HUES64 (cell line): ENCODE measurements at regions not wholly inside any gene's neighbourhood (a gene's known extent, or its start where the extent isn't known, plus 50 kb on each side); places are given as distances from the start of the nearest gene placed in this dataset.
"Not testable (repeated sequence)": the region's sequence is repeated elsewhere in the genome, so short reads cannot be mapped to it uniquely, and the experiment has no call there.

ENCODE experiments used
- H3K27ac ChIP-seq: 2 replicates; pipeline ENCODE4 v1.7.0; 2013; ENCODE audit warnings: low read depth, low read length, inconsistent platforms
- H3K27me3 ChIP-seq: 2 replicates; pipeline ENCODE4 v1.6.1; 2013; ENCODE audit warnings: mild to moderate bottlenecking, low read length; ENCODE audit not compliant: insufficient read depth
- H3K36me3 ChIP-seq: 2 replicates; pipeline ENCODE4 v1.6.1; 2013; ENCODE audit warnings: mild to moderate bottlenecking, low read length; ENCODE audit not compliant: insufficient read depth
- H3K4me1 ChIP-seq: 2 replicates; pipeline ENCODE4 v1.6.1; 2013; ENCODE audit warnings: mild to moderate bottlenecking, low read length, moderate library complexity; ENCODE audit not compliant: insufficient read depth
- H3K4me3 ChIP-seq: 2 replicates; pipeline ENCODE4 v1.5.1; 2013; ENCODE audit warnings: mild to moderate bottlenecking, low read length, moderate library complexity
- H3K9ac ChIP-seq: 2 replicates; pipeline ENCODE4 v1.6.1; 2013; ENCODE audit warnings: mild to moderate bottlenecking, low read depth, low read length
- H3K9me3 ChIP-seq: 2 replicates; pipeline ENCODE4 v1.6.1; 2013; ENCODE audit warnings: low read depth, low read length; ENCODE audit not compliant: insufficient read depth
- WGBS: fragments of 150-250, 120-280 bp; methylation state at CpG from one replicate; pipeline ENCODE4 v1.1.7; 2013; ENCODE audit warnings: missing lambda C conversion rate; 5-methylcytosine and 5-hydroxymethylcytosine counted together

DNA sequence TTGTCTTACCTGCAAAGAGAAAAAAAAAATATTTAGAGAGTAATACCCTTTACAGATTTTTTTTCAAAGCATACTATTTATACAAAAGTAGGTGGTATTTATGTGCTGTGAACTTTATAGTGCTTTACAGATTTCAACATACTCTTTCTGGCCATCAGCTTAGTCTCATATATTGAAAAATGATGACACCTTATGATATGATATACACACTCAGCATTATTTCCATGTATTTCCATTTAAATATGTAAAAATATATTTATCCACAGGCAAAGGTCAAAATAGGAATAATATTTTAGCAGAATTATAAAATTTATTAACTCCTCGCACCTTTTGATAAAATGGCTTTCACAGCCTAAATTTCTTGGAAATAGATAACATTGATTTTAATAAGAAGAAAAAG, 815.8 kb upstream of the EPHA5 start:
- Histone ChIP-seq H3K36me3 (no peaks in the 10 kb centered on the region), H3K4me3 (no peak overlapping the region), H3K27ac (no peak overlapping the region), H3K9me3 (no peaks in the 10 kb centered on the region), H3K9ac (no peak overlapping the region), H3K27me3 (no peaks in the 10 kb centered on the region), H3K4me1 (peaks cover 9% of the 10 kb centered on the region; the same call in 1 of the 2 replicates)
- no CpG with 5 or more reads among the region's 1 CpG for WGBS

DNA sequence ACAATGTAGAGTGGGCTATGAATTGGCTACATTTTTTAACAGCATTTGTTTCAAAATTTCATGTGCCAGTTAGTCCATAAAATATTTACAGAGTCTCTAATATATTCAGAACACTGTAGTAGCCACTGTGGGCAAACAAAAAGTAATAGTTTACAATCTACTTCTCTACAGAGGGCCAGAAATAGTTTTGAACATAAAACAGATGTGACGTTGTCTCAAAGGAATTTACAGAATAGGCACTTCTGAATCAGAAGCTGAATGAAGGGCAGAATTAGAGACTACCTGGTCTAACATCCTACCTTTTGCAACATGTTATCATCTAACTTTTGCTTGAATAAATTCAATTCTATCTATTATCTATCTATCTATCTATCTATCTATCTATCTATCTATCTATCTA, 811.9 kb upstream of the EPHA5 start:
- 100% methylated on average over 1 of the region's 1 CpG for WGBS

DNA sequence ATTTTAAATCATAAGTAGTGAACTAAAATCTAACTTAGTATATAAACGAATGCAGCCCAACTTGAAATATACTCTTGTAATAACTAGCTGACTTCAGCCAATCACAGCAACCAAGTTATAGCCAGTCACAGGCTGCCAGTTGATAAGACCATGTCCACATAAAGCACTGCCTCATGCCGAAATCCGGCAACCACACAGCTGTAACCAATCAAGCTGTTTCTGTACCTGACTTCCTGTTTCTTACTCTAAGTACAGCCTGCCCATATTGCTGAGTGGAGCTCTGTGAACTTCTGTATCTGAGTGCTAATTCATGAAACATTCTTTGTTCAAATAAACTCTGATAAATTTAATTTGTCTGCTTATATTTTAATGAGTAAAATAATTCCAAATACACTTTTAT, 805.3 kb upstream of the EPHA5 start:
- H3K27ac ChIP-seq = no peak overlapping the region
- 88% methylated on average over 3 of the region's 3 CpGs for WGBS
- no peaks in the 10 kb centered on the region for H3K4me1 ChIP-seq
- no peak overlapping the region for H3K4me3 ChIP-seq
- H3K27me3 ChIP-seq = no peaks in the 10 kb centered on the region
- H3K36me3 ChIP-seq = no peaks in the 10 kb centered on the region
- H3K9ac ChIP-seq = no peak overlapping the region
- no peaks in the 10 kb centered on the region for H3K9me3 ChIP-seq

More for the DNA sequence above, 811.9 kb upstream of the EPHA5 start:
- H3K36me3 ChIP-seq = no peaks in the 10 kb centered on the region
- no peak overlapping the region for H3K9ac ChIP-seq
- no peaks in the 10 kb centered on the region for H3K9me3 ChIP-seq
- no peaks in the 10 kb centered on the region for H3K4me1 ChIP-seq
- no peaks in the 10 kb centered on the region for H3K27me3 ChIP-seq
- H3K4me3 ChIP-seq = no peak overlapping the region
- no peak overlapping the region for H3K27ac ChIP-seq

DNA sequence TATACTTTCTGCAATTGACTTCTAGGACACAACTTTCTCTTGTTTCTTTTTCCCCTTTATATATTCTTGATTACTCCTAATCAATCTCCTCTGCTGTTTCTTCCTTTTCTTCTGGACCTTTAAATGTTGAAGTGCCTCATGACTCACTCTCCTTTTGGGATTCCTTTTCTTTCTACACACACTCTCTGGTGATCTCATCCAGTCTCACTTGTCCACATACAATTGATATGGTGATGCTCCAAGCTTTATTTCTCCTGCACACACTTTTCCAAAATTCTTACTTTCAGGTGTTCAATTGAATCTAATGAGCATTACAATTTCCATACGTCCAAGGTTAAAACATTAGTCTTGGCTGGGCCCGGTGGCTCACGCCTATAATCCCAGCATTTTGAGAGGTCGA, 794.8 kb upstream of the EPHA5 start:
- H3K9ac ChIP-seq = no peak overlapping the region
- H3K4me1 ChIP-seq = no peaks in the 10 kb centered on the region
- 96% methylated on average over 4 of the region's 4 CpGs for WGBS
- no peak overlapping the region for H3K4me3 ChIP-seq
- no peak overlapping the region for H3K27ac ChIP-seq
- H3K36me3 ChIP-seq = no peaks in the 10 kb centered on the region
- peaks cover 8% of the 10 kb centered on the region; the same call in 1 of the 2 replicates for H3K9me3 ChIP-seq
- H3K27me3 ChIP-seq = no peaks in the 10 kb centered on the region

DNA sequence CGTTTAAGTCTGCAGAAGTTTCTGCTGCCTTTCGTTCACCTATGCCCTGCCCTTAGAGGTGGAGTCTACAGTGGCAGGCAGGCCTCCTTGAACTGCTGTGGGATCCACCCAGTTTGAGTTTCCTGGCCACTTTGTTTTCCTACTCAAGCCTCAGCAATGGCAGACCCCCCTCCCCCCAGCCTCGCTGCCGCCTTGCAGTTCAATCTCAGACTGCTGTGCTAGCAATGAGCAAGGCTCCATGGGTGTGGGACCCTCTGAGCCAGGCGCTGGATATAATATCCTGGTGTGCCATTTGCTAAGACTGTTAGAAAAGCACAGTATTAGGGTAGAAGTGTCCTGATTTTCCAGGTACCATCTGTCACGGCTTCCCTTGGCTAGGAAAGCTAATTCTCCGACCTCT, 792.6 kb upstream of the EPHA5 start:
- 79% methylated on average over 7 of the region's 7 CpGs for WGBS
- not testable (repeated sequence) for H3K9ac ChIP-seq, H3K4me3 ChIP-seq, H3K9me3 ChIP-seq, H3K36me3 ChIP-seq, H3K4me1 ChIP-seq, H3K27me3 ChIP-seq, H3K27ac ChIP-seq

DNA sequence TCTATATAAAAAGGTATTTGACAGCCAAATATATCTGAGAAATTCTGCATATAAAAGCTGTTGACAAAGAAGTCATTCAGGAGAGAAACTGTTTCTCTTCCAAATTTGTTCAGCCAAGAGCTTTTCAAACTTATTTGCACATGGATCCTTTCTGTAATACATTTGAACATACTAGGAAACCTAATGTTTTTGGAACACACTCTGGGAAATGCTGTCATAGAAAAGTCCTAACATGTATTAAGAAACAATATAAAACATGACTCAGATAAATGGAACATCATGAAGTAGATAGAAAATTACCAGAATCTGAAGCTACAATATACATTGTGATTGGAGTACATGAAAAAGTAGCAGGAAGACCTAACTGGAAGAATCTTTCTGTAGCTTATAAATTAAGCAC, 781.5 kb upstream of the EPHA5 start:
- no peaks in the 10 kb centered on the region for H3K27me3 ChIP-seq
- no peaks in the 10 kb centered on the region for H3K4me1 ChIP-seq
- H3K36me3 ChIP-seq = no peaks in the 10 kb centered on the region
- no peak overlapping the region for H3K4me3 ChIP-seq
- H3K9me3 ChIP-seq = no peaks in the 10 kb centered on the region
- no peak overlapping the region for H3K27ac ChIP-seq
- H3K9ac ChIP-seq = no peak overlapping the region

DNA sequence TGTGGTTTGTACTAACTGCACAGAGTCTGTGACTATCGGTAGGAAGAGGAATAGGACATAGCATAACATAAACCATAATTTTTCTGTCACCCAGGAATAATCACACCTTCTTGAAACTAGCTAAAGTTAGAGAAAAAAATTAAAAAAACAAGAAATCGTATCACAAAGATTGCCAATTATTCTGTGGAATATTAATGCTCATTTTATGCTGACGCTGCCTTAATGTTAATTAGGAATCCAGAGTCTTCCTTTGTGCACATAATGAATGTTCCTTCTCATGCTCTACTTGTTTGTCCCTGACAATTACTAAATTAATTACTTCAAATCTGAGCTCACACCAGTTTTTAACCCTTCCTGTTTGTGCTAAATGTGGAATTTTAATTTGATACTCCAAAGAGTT, 772.7 kb upstream of the EPHA5 start:
- Histone ChIP-seq H3K27ac (no peak overlapping the region), H3K9ac (no peak overlapping the region), H3K4me3 (no peak overlapping the region), H3K9me3 (no peaks in the 10 kb centered on the region), H3K27me3 (no peaks in the 10 kb centered on the region), H3K36me3 (no peaks in the 10 kb centered on the region), H3K4me1 (peaks cover 6% of the 10 kb centered on the region; the same call in 1 of the 2 replicates)
- WGBS = 100% methylated on average over 3 of the region's 3 CpGs

DNA sequence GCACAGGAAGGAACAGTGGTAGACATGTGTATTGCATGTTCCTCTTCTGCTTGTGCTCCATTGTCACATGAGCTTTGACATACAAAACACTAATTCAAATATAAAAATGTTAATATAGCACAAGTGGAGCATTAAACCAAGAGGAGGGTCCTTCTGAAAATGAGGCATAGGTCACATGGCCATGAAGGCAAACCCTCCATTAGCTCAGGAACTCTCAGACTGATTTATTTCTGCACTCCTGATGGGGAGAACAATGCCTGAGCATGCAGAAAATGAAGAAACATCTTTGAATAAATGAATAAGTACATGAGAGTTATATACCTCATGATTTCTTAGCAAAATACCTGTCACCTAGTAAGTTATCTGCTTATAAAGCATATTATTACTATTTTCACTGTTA, 769.2 kb upstream of the EPHA5 start:
- Histone ChIP-seq H3K4me3 (no peak overlapping the region), H3K9me3 (no peaks in the 10 kb centered on the region), H3K9ac (no peak overlapping the region), H3K4me1 (peaks cover 6% of the 10 kb centered on the region; the same call in 1 of the 2 replicates), H3K36me3 (no peaks in the 10 kb centered on the region), H3K27ac (no peak overlapping the region), H3K27me3 (no peaks in the 10 kb centered on the region)

DNA sequence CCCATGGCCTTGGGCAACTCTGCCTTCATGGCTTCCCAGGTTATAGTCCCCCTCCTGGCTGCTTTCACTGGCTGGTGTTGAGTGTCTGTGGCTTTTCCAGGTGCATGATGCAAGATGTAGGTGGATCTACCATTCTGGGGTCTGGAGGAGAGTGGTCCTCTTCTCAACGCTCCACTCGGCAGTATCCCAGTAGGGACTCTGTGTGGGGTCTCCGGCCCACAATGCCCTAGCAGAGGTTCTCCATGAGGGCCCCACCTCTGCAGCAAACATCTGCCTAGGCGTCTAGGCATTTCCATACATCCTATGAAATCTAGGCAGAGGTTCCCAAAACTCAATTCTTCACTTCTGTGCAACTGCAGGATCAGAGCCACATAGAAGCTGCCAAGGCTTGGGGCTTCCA, 763.4 kb upstream of the EPHA5 start:
- no peak overlapping the region for H3K27ac ChIP-seq
- WGBS = 98% methylated on average over 4 of the region's 4 CpGs
- no peak overlapping the region for H3K4me3 ChIP-seq
- H3K9me3 ChIP-seq = no peaks in the 10 kb centered on the region
- peaks cover 7% of the 10 kb centered on the region; the same call in 1 of the 2 replicates for H3K4me1 ChIP-seq
- no peaks in the 10 kb centered on the region for H3K27me3 ChIP-seq
- no peak overlapping the region for H3K9ac ChIP-seq
- no peaks in the 10 kb centered on the region for H3K36me3 ChIP-seq

DNA sequence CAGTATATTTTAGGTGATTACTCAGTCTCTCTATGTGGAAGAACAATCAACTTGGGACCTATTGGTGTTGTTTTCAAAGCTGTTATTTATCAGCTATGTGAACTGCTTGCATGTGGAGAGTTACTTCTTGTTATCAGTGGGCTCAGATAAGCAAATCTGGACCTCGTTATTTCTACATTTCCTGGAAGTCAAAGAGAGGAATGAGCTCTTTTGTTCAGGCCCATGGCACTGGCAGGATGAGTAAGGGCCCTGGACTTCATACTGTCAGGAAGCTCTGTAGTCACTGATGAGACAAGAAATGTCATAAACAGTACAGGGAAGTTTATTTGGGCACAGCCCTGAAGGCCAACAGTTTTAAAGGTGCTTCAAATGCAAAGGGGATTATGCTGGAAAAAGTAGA, 760.6 kb upstream of the EPHA5 start:
- H3K4me3 ChIP-seq = no peak overlapping the region
- no peaks in the 10 kb centered on the region for H3K9me3 ChIP-seq
- no peaks in the 10 kb centered on the region for H3K27me3 ChIP-seq
- H3K36me3 ChIP-seq = no peaks in the 10 kb centered on the region
- no peak overlapping the region for H3K27ac ChIP-seq
- peaks cover 7% of the 10 kb centered on the region; the same call in 1 of the 2 replicates for H3K4me1 ChIP-seq
- WGBS = 66% methylated on average over 1 of the region's 1 CpG
- H3K9ac ChIP-seq = no peak overlapping the region

DNA sequence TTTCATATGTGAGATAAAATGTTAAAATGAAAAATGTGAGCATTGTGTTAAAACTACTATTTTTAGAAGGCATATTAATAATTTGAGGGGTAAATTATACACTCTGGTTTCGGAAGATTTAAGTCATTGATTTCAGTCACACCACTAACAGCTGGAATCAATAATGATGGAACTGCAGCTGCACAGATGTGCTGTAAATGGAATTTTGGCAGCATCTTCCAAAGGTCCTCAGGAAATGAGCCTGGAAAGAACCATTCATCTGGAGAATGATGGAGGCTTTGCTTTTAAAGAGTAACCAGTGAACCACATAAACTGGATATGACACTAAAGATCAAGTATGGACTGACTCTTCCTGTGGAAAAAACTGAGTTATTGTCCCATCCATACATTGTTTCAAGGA, 759.0 kb upstream of the EPHA5 start:
- Histone ChIP-seq H3K36me3 (no peaks in the 10 kb centered on the region), H3K9me3 (no peaks in the 10 kb centered on the region), H3K9ac (no peak overlapping the region), H3K4me3 (no peak overlapping the region), H3K4me1 (peaks cover 7% of the 10 kb centered on the region; the same call in 1 of the 2 replicates), H3K27me3 (no peaks in the 10 kb centered on the region), H3K27ac (no peak overlapping the region)
- WGBS = 100% methylated on average over 1 of the region's 1 CpG

DNA sequence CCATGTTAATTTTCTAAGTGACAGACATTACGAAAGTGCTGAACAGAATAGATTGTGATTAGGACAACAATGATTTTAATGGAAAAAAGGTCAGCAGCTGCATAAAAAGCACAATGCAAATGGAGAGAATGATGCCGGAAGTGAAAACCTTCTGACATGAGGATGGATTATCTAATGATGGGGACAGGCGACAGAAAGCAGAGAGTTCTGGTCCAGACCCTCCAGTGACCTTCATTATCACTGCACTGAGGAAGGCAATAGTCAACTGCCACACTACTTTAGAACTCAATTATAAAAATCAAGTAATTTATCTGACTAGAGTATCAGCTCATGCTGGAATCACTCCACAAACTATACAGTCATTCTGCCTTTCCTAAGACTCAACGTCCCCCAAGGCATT, 746.1 kb upstream of the EPHA5 start:
- 96% methylated on average over 4 of the region's 4 CpGs for WGBS

More for the DNA sequence above, 746.1 kb upstream of the EPHA5 start:
- no peaks in the 10 kb centered on the region for H3K36me3 ChIP-seq
- H3K27me3 ChIP-seq = no peaks in the 10 kb centered on the region
- no peaks in the 10 kb centered on the region for H3K4me1 ChIP-seq
- H3K27ac ChIP-seq = no peak overlapping the region
- H3K9me3 ChIP-seq = no peaks in the 10 kb centered on the region
- no peak overlapping the region for H3K4me3 ChIP-seq
- H3K9ac ChIP-seq = no peak overlapping the region
